ENCODE measurements at regions not wholly inside any gene's neighbourhood (a gene's known extent, or its start where the extent isn't known, plus 50 kb on each side); places are given as distances from the start of the nearest gene placed in this dataset.

- no peak overlapping the region for H2BK20ac ChIP-seq (ENCODE audit: low read length)
- ChIA-PET CTCF (ENCODE audit: partially characterized antibody) (no interaction called here), POLR2A (ENCODE audit: partially characterized antibody) (no interaction called here)
- H2AFZ ChIP-seq (ENCODE audit: low read length): no peak overlapping the region
- H3K36me3 ChIP-seq (ENCODE audit: control insufficient read depth in 2 of 4, insufficient read depth in 4 of 4, low read length in 3 of 4): no peaks in the 10 kb centered on the region
- no peak overlapping the region for H3K27ac ChIP-seq (ENCODE audit: low read depth, low read length)
- no peaks in the 10 kb centered on the region for H3K79me1 ChIP-seq (ENCODE audit: low read depth, low read length)
- H2BK5ac ChIP-seq (ENCODE audit: low read depth, low read length): no peak overlapping the region
- no peak overlapping the region for H3K56ac ChIP-seq (replicated peaks; ENCODE audit: insufficient read length, low read depth, low read length)
- no peak overlapping the region for H3K18ac ChIP-seq (ENCODE audit: extremely low read depth, low read length)
- FAIRE-seq (no peak), DNase-seq (ENCODE audit: low read depth in 1 of 2, low spot score in 2 of 2) (no peak)
- H3K14ac ChIP-seq (ENCODE audit: insufficient read length): no peak overlapping the region
- H3K27me3 ChIP-seq (replicated peaks in 1 of 4; ENCODE audit: control insufficient read depth in 3 of 4, extremely low read depth in 1 of 4, insufficient read depth in 3 of 4, low read length in 3 of 4): no peaks in the 10 kb centered on the region
- no peak overlapping the region for H3K23ac ChIP-seq (ENCODE audit: insufficient read length)
- no peak overlapping the region for H4K91ac ChIP-seq (replicated peaks; ENCODE audit: insufficient read length, low read length)
- no peak overlapping the region for H3K4me2 ChIP-seq (ENCODE audit: insufficient read depth in 1 of 2, low read depth in 2 of 2, low read length in 2 of 2)
- H3K9me3 ChIP-seq (ENCODE audit: insufficient read depth in 2 of 2, low read depth in 1 of 2, low read length in 1 of 2): no peaks in the 10 kb centered on the region
- no peaks in the 10 kb centered on the region for H4K20me1 ChIP-seq (replicated peaks in 1 of 2; ENCODE audit: control insufficient read depth in 1 of 2, insufficient read depth in 2 of 2, low read length in 2 of 2)
- no peak overlapping the region for H2BK15ac ChIP-seq (ENCODE audit: low read length)
- no peak overlapping the region for H3K9ac ChIP-seq (replicated peaks in 1 of 4; ENCODE audit: extremely low read depth in 1 of 4, low read depth in 3 of 4, low read length in 3 of 4)
- no peak overlapping the region for H2BK12ac ChIP-seq (ENCODE audit: low read depth, low read length)
- no peaks in the 10 kb centered on the region for H3K79me2 ChIP-seq (ENCODE audit: control insufficient read depth in 1 of 2, insufficient read depth in 2 of 2, low read length in 2 of 2)
- no peaks in the 10 kb centered on the region for H3K4me1 ChIP-seq (replicated peaks in 1 of 4; ENCODE audit: control insufficient read depth in 3 of 4, insufficient read depth in 4 of 4, low read length in 3 of 4)
- H3K4ac ChIP-seq (replicated peaks; ENCODE audit: insufficient read length, low read depth, low read length): no peak overlapping the region
- H2AK5ac ChIP-seq (ENCODE audit: low read depth, low read length): no peak overlapping the region
- H4K5ac ChIP-seq (ENCODE audit: insufficient read length, low read depth, low read length): no peak overlapping the region
- H4K8ac ChIP-seq (ENCODE audit: extremely low read depth, insufficient read depth, low read length): no peak overlapping the region
- WGBS, 2 experiments (ENCODE audit: extremely low coverage in 1 of 2, insufficient coverage in 1 of 2, insufficient read length in 1 of 2, insufficient replicate concordance in 2 of 2, low coverage in 1 of 2, low lambda C conversion rate in 2 of 2, missing lambda C conversion rate in 1 of 2): 90% methylated on average over 1 of the region's 1 CpG; no CpG with 5 or more reads in 1 of the 2 experiments
- H3K23me2 ChIP-seq (ENCODE audit: low read depth, low read length): no peaks in the 10 kb centered on the region
- no peak overlapping the region for H2BK120ac ChIP-seq (replicated peaks; ENCODE audit: low read depth, low read length)
- H3K4me3 ChIP-seq (ENCODE audit: extremely low read depth in 1 of 4, insufficient read depth in 2 of 4, low read depth in 3 of 4, low read length in 4 of 4): no peak overlapping the region
- no peak for TF ChIP-seq BRCA1 (IDR thresholded peaks at IDR 0.05; ENCODE audit: low read depth, low read length)
- TF ChIP-seq EP300 (IDR thresholded peaks at IDR 0.05; ENCODE audit: borderline replicate concordance in 1 of 2, low read depth in 2 of 2, low read length in 2 of 2): no peak
- TF ChIP-seq GABPA (IDR thresholded peaks at IDR 0.05; ENCODE audit: borderline replicate concordance, insufficient read depth, low read length): no peak
- TF ChIP-seq TBP (IDR thresholded peaks at IDR 0.05; ENCODE audit: low read depth, low read length): no peak
- no peak for TF ChIP-seq USF2 (IDR thresholded peaks at IDR 0.05; ENCODE audit: low read length)
- no peak for TF ChIP-seq SP1 (IDR thresholded peaks at IDR 0.05; ENCODE audit: low read depth, low read length)
- TF ChIP-seq BCL11A (IDR thresholded peaks at IDR 0.05; ENCODE audit: low read depth in 2 of 2, low read length in 2 of 2): no peak
- no peak for TF ChIP-seq POLR2A (IDR thresholded peaks at IDR 0.05; ENCODE audit: control extremely low read depth in 1 of 2, low read depth in 2 of 2, low read length in 2 of 2)
- no peak for TF ChIP-seq MAX (IDR thresholded peaks at IDR 0.05)
- TF ChIP-seq ZNF274 (IDR thresholded peaks at IDR 0.05; ENCODE audit: borderline replicate concordance, extremely low read depth, low read length): no peak
- no peak for TF ChIP-seq CBX8 (IDR thresholded peaks at IDR 0.05; ENCODE audit: borderline replicate concordance, low read depth, low read length)
- no peak for TF ChIP-seq RFX5 (IDR thresholded peaks at IDR 0.05; ENCODE audit: borderline replicate concordance, low read depth, low read length)
- TF ChIP-seq TAF7 (optimal IDR thresholded peaks at IDR 0.05; ENCODE audit: borderline replicate concordance, low read depth, low read length): no peak
These were observed 384.9 kb upstream of the SPTLC3 start for GRCh38 chr20:12623870-12624269.

Data from H1 (cell line).